Liver (tissue), 3 donors: ENCODE measurements at regions not wholly inside any gene's neighbourhood (a gene's known extent, or its start where the extent isn't known, plus 50 kb on each side); places are given as distances from the start of the nearest gene placed in this dataset.

Source experiments
- EGR1 ChIP-seq, 2 donors: IDR thresholded peaks; 2 replicates each; pipeline ENCODE4 v1.6.1; 2016 to 2018; ENCODE audit warnings: antibody characterized with exemption in 2 of 2, low read depth in 2 of 2
- FOXA1 ChIP-seq: IDR thresholded peaks from 2 replicates; pipeline ENCODE4 v1.6.1; 2016; ENCODE audit warnings: antibody characterized with exemption
- RAD21 ChIP-seq, 2 donors: IDR thresholded peaks; 2 replicates each; pipeline ENCODE4 v1.6.1; 2016; ENCODE audit warnings: antibody characterized with exemption in 2 of 2, mild to moderate bottlenecking in 2 of 2
- REST ChIP-seq: IDR thresholded peaks from 2 replicates; pipeline ENCODE4 v1.6.1; 2016; ENCODE audit warnings: antibody characterized with exemption, mild to moderate bottlenecking
- TAF1 ChIP-seq: conservative IDR thresholded peaks from 2 replicates; pipeline ENCODE4 v1.6.1; 2016; ENCODE audit warnings: antibody characterized with exemption, mild to moderate bottlenecking
- TF ChIP-seq, protein P1 (sequence below): fragments of 150-350 bp; IDR thresholded peaks from 2 replicates; pipeline ENCODE4 v1.5.1; 2017; ENCODE audit warnings: improper control_type of control experiment, low read depth, low read length; ENCODE audit not compliant: missing input control
- TF ChIP-seq, protein P2 (sequence below): IDR thresholded peaks from 2 replicates; pipeline ENCODE4 v1.6.1; 2016; ENCODE audit warnings: antibody characterized with exemption
- donor health status: healthy.
- donor health status: healthy.

DNA sequence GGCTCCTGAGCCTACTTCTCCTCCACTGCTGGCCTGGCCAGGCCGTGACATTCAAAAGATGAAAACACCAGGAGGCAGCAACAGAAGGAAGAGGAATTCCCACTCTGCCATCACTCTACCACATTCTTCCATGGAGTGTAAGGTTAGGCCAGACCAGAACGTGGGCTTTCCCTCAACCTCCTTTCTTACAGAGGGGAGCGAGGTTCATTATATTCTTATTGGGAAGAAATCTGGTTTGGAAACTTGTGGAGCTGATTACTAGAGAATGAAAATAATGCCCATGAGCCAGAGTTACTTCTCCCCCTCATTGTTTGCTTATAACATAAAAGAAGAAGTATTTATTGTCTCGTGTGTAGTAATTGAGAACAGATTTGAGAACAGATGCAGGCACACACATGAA is 136.3 kb upstream of the BASP1 start:
- TF ChIP-seq, protein P1, sequence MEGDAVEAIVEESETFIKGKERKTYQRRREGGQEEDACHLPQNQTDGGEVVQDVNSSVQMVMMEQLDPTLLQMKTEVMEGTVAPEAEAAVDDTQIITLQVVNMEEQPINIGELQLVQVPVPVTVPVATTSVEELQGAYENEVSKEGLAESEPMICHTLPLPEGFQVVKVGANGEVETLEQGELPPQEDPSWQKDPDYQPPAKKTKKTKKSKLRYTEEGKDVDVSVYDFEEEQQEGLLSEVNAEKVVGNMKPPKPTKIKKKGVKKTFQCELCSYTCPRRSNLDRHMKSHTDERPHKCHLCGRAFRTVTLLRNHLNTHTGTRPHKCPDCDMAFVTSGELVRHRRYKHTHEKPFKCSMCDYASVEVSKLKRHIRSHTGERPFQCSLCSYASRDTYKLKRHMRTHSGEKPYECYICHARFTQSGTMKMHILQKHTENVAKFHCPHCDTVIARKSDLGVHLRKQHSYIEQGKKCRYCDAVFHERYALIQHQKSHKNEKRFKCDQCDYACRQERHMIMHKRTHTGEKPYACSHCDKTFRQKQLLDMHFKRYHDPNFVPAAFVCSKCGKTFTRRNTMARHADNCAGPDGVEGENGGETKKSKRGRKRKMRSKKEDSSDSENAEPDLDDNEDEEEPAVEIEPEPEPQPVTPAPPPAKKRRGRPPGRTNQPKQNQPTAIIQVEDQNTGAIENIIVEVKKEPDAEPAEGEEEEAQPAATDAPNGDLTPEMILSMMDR, result no peak
- TF ChIP-seq TAF1 (no peak), FOXA1 (no peak), REST (no peak), EGR1 (IDR thresholded peaks at IDR 0.05; ENCODE audit: low read depth in 2 of 2) (no peak), RAD21 (IDR thresholded peaks at IDR 0.05) (no peak)
- TF ChIP-seq, protein P2, sequence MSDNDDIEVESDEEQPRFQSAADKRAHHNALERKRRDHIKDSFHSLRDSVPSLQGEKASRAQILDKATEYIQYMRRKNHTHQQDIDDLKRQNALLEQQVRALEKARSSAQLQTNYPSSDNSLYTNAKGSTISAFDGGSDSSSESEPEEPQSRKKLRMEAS, result no peak
